ENCODE measurements at regions not wholly inside any gene's neighbourhood (a gene's known extent, or its start where the extent isn't known, plus 50 kb on each side); places are given as distances from the start of the nearest gene placed in this dataset.

GRCh38 chr16:64272028-64272427 lies 849.8 kb downstream of the CDH11 start:
- H3K27me3 ChIP-seq (ENCODE audit: control insufficient read depth, insufficient read depth, low read length): no peaks in the 10 kb centered on the region
- no peak for DNase-seq (ENCODE audit: low read depth, low spot score)
- POLR2A ChIA-PET: no interaction called here
- in situ Hi-C loops (cut with HindIII; ENCODE audit: low pct_unique_long_range_greater_than_20kb, low sequenced_read_pairs): no loop called here
- intact Hi-C loops (cut with micrococcal nuclease; ENCODE audit: unreplicated experiment): no loop called here
- H3K9me3 ChIP-seq (ENCODE audit: control insufficient read depth, insufficient read depth, low read depth, low read length): 0 out of 2 replicates have a peak, but pooled peaks cover 3% of the 10 kb centered on the region
- no peak overlapping the region for H3K27ac ChIP-seq (ENCODE audit: low read length)
- CTCF ChIA-PET: no interaction called here
- BruUV-seq (replicated peaks): no TSS peak
- no peak overlapping the region for H3K4me3 ChIP-seq (ENCODE audit: low read depth in 2 of 2, low read length in 2 of 2)
- no peaks in the 10 kb centered on the region for H3K36me3 ChIP-seq (ENCODE audit: control insufficient read depth, insufficient read depth, low read length)
- no peaks in the 10 kb centered on the region for H3K4me1 ChIP-seq (ENCODE audit: control insufficient read depth, insufficient read depth, low read length)
- TF ChIP-seq POLR2AphosphoS5 (IDR thresholded peaks at IDR 0.05; ENCODE audit: low read depth, low read length) (no peak), SIN3A (IDR thresholded peaks at IDR 0.05; ENCODE audit: borderline replicate concordance, insufficient read depth, low read depth, low read length) (no peak), TCF7L2 (IDR thresholded peaks at IDR 0.05; ENCODE audit: low read depth, low read length) (no peak)
- TF ChIP-seq, protein P1, sequence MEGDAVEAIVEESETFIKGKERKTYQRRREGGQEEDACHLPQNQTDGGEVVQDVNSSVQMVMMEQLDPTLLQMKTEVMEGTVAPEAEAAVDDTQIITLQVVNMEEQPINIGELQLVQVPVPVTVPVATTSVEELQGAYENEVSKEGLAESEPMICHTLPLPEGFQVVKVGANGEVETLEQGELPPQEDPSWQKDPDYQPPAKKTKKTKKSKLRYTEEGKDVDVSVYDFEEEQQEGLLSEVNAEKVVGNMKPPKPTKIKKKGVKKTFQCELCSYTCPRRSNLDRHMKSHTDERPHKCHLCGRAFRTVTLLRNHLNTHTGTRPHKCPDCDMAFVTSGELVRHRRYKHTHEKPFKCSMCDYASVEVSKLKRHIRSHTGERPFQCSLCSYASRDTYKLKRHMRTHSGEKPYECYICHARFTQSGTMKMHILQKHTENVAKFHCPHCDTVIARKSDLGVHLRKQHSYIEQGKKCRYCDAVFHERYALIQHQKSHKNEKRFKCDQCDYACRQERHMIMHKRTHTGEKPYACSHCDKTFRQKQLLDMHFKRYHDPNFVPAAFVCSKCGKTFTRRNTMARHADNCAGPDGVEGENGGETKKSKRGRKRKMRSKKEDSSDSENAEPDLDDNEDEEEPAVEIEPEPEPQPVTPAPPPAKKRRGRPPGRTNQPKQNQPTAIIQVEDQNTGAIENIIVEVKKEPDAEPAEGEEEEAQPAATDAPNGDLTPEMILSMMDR (IDR thresholded peaks at IDR 0.05): no peak
- TF ChIP-seq, protein P2, sequence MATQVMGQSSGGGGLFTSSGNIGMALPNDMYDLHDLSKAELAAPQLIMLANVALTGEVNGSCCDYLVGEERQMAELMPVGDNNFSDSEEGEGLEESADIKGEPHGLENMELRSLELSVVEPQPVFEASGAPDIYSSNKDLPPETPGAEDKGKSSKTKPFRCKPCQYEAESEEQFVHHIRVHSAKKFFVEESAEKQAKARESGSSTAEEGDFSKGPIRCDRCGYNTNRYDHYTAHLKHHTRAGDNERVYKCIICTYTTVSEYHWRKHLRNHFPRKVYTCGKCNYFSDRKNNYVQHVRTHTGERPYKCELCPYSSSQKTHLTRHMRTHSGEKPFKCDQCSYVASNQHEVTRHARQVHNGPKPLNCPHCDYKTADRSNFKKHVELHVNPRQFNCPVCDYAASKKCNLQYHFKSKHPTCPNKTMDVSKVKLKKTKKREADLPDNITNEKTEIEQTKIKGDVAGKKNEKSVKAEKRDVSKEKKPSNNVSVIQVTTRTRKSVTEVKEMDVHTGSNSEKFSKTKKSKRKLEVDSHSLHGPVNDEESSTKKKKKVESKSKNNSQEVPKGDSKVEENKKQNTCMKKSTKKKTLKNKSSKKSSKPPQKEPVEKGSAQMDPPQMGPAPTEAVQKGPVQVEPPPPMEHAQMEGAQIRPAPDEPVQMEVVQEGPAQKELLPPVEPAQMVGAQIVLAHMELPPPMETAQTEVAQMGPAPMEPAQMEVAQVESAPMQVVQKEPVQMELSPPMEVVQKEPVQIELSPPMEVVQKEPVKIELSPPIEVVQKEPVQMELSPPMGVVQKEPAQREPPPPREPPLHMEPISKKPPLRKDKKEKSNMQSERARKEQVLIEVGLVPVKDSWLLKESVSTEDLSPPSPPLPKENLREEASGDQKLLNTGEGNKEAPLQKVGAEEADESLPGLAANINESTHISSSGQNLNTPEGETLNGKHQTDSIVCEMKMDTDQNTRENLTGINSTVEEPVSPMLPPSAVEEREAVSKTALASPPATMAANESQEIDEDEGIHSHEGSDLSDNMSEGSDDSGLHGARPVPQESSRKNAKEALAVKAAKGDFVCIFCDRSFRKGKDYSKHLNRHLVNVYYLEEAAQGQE (IDR thresholded peaks at IDR 0.05; ENCODE audit: insufficient read depth in 1 of 2, low read depth in 2 of 2, low read length in 1 of 2): no peak
- ATAC-seq: no peak

DNA sequence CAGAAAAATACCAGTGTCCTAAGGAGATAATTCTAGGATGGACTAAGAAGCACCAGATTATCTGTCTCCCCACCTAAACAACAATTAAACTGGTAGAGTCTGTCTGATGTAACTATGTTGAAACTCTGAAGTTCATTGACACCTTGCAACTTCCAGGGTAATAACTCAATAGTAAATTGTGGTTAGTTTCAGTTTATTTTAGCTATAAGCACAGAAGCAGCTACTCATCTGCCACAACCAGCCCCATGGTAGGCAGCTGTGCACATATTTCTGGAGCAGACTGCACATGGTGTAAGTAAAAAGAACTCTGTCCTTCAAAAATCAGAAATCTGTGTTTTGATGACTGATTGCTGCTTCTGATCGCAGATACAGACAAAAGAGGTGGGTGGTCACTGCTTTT lies 852.1 kb downstream of the CDH11 start:
- no TSS peak for BruUV-seq (replicated peaks)
- intact Hi-C loops (cut with micrococcal nuclease; ENCODE audit: unreplicated experiment): no loop called here
- no peak overlapping the region for H3K4me3 ChIP-seq (ENCODE audit: low read depth in 2 of 2, low read length in 2 of 2)
- no peak for TF ChIP-seq TCF7L2 (IDR thresholded peaks at IDR 0.05; ENCODE audit: low read depth, low read length)
- TF ChIP-seq POLR2AphosphoS5 (IDR thresholded peaks at IDR 0.05; ENCODE audit: low read depth, low read length): no peak
- TF ChIP-seq, protein P2 (IDR thresholded peaks at IDR 0.05; ENCODE audit: insufficient read depth in 1 of 2, low read depth in 2 of 2, low read length in 1 of 2): no peak
- TF ChIP-seq, protein P1 (IDR thresholded peaks at IDR 0.05): no peak
- 0 out of 2 replicates have a peak, but pooled peaks cover 3% of the 10 kb centered on the region for H3K9me3 ChIP-seq (ENCODE audit: control insufficient read depth, insufficient read depth, low read depth, low read length)
- ATAC-seq: no peak
- POLR2A ChIA-PET: no interaction called here
- H3K36me3 ChIP-seq (ENCODE audit: control insufficient read depth, insufficient read depth, low read length): no peaks in the 10 kb centered on the region
- no peak overlapping the region for H3K27ac ChIP-seq (ENCODE audit: low read length)
- H3K4me1 ChIP-seq (ENCODE audit: control insufficient read depth, insufficient read depth, low read length): no peaks in the 10 kb centered on the region
- DNase-seq (ENCODE audit: low read depth, low spot score): no peak
- CTCF ChIA-PET: no interaction called here
- no peaks in the 10 kb centered on the region for H3K27me3 ChIP-seq (ENCODE audit: control insufficient read depth, insufficient read depth, low read length)
- in situ Hi-C loops (cut with HindIII; ENCODE audit: low pct_unique_long_range_greater_than_20kb, low sequenced_read_pairs): no loop called here
